ENCODE measurements at regions not wholly inside any gene's neighbourhood (a gene's known extent, or its start where the extent isn't known, plus 50 kb on each side); places are given as distances from the start of the nearest gene placed in this dataset.

DNA sequence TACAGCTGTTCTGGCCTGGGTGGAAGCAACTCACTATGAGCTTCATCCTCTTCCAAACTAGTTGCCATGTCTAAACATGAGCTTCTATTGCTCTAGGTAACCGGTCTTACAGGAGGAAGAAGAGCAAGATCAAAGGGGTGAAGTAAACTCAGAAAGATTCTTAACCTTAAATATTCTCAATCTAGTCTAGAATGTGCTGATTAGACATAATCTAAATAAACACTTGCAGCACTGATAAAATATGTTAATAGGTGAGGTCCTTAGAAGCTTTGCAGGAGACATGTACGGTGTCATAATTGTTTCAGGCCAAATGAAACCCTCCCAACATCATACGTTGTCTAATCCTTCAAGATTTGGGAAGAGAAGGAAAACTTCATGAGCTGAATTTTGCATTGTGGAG, 431.6 kb upstream of the FSHR start:
- TF ChIP-seq POLR2A (IDR thresholded peaks at IDR 0.05; ENCODE audit: low read depth) (no peak), EP300 (IDR thresholded peaks at IDR 0.05) (no peak), POLR2AphosphoS5 (IDR thresholded peaks at IDR 0.05) (no peak)
- TF ChIP-seq, protein P1, sequence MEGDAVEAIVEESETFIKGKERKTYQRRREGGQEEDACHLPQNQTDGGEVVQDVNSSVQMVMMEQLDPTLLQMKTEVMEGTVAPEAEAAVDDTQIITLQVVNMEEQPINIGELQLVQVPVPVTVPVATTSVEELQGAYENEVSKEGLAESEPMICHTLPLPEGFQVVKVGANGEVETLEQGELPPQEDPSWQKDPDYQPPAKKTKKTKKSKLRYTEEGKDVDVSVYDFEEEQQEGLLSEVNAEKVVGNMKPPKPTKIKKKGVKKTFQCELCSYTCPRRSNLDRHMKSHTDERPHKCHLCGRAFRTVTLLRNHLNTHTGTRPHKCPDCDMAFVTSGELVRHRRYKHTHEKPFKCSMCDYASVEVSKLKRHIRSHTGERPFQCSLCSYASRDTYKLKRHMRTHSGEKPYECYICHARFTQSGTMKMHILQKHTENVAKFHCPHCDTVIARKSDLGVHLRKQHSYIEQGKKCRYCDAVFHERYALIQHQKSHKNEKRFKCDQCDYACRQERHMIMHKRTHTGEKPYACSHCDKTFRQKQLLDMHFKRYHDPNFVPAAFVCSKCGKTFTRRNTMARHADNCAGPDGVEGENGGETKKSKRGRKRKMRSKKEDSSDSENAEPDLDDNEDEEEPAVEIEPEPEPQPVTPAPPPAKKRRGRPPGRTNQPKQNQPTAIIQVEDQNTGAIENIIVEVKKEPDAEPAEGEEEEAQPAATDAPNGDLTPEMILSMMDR (IDR thresholded peaks at IDR 0.05): no peak

Data from esophagus muscularis mucosa (tissue), 4 donors.